Mesendoderm (in vitro differentiated cells): ENCODE measurements at regions not wholly inside any gene's neighbourhood (a gene's known extent, or its start where the extent isn't known, plus 50 kb on each side); places are given as distances from the start of the nearest gene placed in this dataset.

Experiments used
- DNase-seq: peaks from one replicate; pipeline ENCODE4 v3.0.0; 2013
- H2AK5ac ChIP-seq: 2 replicates; pipeline ENCODE4 v1.6.1; 2013; ENCODE audit warnings: low read length, inconsistent platforms
- H2BK120ac ChIP-seq: 2 replicates; pipeline ENCODE4 v1.6.1; 2013; ENCODE audit warnings: low read depth, mild to moderate bottlenecking, low read length, moderate library complexity, mixed read lengths
- H2BK15ac ChIP-seq: replicated peaks from 2 replicates; pipeline ENCODE4 v1.6.1; 2013; ENCODE audit warnings: low read depth, mild to moderate bottlenecking, moderate library complexity
- H2BK5ac ChIP-seq: 2 replicates; pipeline ENCODE4 v1.6.1; 2013; ENCODE audit warnings: low read length, inconsistent platforms
- H3K18ac ChIP-seq: 2 replicates; pipeline ENCODE4 v1.6.1; 2013; ENCODE audit warnings: mild to moderate bottlenecking, low read length, mixed read lengths
- H3K23ac ChIP-seq: one replicate; pipeline ENCODE4 v1.6.1; 2013; ENCODE audit warnings: low read length
- H3K27ac ChIP-seq: 2 replicates; pipeline ENCODE4 v1.5.1; 2013; ENCODE audit warnings: low read depth, mild to moderate bottlenecking, inconsistent platforms, low read length, moderate library complexity
- H3K27me3 ChIP-seq: 2 replicates; pipeline ENCODE4 v1.6.1; 2013; ENCODE audit warnings: low read length, control low read depth, mild to moderate bottlenecking, inconsistent platforms; ENCODE audit not compliant: insufficient read depth, poor library complexity
- H3K36me3 ChIP-seq: 2 replicates; pipeline ENCODE4 v1.6.1; 2013; ENCODE audit warnings: low read length, inconsistent platforms; ENCODE audit not compliant: control insufficient read depth, insufficient read depth
- H3K4ac ChIP-seq: one replicate; pipeline ENCODE4 v1.6.1; 2013; ENCODE audit warnings: low read depth, mild to moderate bottlenecking, low read length, moderate library complexity
- H3K4me1 ChIP-seq: 2 replicates; pipeline ENCODE4 v1.6.1; 2013; ENCODE audit warnings: low read depth, low read length, inconsistent platforms; ENCODE audit not compliant: control insufficient read depth
- H3K4me2 ChIP-seq: 2 replicates; pipeline ENCODE4 v1.6.1; 2013; ENCODE audit warnings: low read length
- H3K4me3 ChIP-seq: 2 replicates; pipeline ENCODE4 v1.5.1; 2013; ENCODE audit warnings: mild to moderate bottlenecking, low read length
- H3K56ac ChIP-seq: one replicate; pipeline ENCODE4 v1.6.1; 2013; ENCODE audit warnings: low read length
- H3K79me1 ChIP-seq: 2 replicates; pipeline ENCODE4 v1.6.1; 2013; ENCODE audit warnings: low read length, inconsistent platforms
- H3K79me2 ChIP-seq: 2 replicates; pipeline ENCODE4 v1.6.1; 2013; ENCODE audit warnings: mild to moderate bottlenecking, low read length; ENCODE audit not compliant: control insufficient read depth, insufficient read depth
- H3K9ac ChIP-seq: 2 replicates; pipeline ENCODE4 v1.6.1; 2013; ENCODE audit warnings: low read length, inconsistent platforms
- H4K5ac ChIP-seq: one replicate; pipeline ENCODE4 v1.6.1; 2013; ENCODE audit warnings: low read length
- H4K8ac ChIP-seq: one replicate; pipeline ENCODE4 v1.6.1; 2013; ENCODE audit warnings: low read depth, mild to moderate bottlenecking, control low read depth, low read length, moderate library complexity
- WGBS: extraction: QIAGEN DNeasy Blood & Tissue Kit; methylation state at CpG from one replicate; pipeline ENCODE4 v1.1.7; 2013; ENCODE audit warnings: low lambda C conversion rate, missing lambda C conversion rate; ENCODE audit not compliant: insufficient coverage; ENCODE audit errors: extremely low coverage; 5-methylcytosine and 5-hydroxymethylcytosine counted together

- Histone ChIP-seq H3K79me2 (no peaks in the 10 kb centered on the region), H3K18ac (no peak overlapping the region), H3K4me2 (no peak overlapping the region), H3K9ac (no peak overlapping the region), H4K5ac (no peak overlapping the region), H3K4ac (no peak overlapping the region), H4K8ac (no peak overlapping the region), H2AK5ac (no peak overlapping the region), H2BK5ac (no peak overlapping the region), H3K36me3 (no peaks in the 10 kb centered on the region), H3K4me3 (no peak overlapping the region), H3K27me3 (no peaks in the 10 kb centered on the region), H3K27ac (no peak overlapping the region), H3K56ac (no peak overlapping the region), H3K4me1 (no peaks in the 10 kb centered on the region), H3K79me1 (no peaks in the 10 kb centered on the region), H2BK15ac (no peak overlapping the region), H2BK120ac (no peak overlapping the region), H3K23ac (no peak overlapping the region)
- no CpG with 5 or more reads among the region's 7 CpGs for WGBS
- DNase-seq, result no peak
These were observed 95.4 kb upstream of the DOK5 start for GRCh38 chr20:54379893-54380584.

- Histone ChIP-seq H3K4me3 (no peak overlapping the region), H3K4me2 (no peak overlapping the region), H2BK15ac (no peak overlapping the region), H3K36me3 (no peaks in the 10 kb centered on the region), H3K27me3 (no peaks in the 10 kb centered on the region), H3K9ac (no peak overlapping the region), H3K79me2 (no peaks in the 10 kb centered on the region), H3K4me1 (no peaks in the 10 kb centered on the region), H4K8ac (no peak overlapping the region), H4K5ac (no peak overlapping the region), H3K4ac (no peak overlapping the region), H3K79me1 (no peaks in the 10 kb centered on the region), H2AK5ac (no peak overlapping the region), H3K18ac (no peak overlapping the region), H2BK120ac (no peak overlapping the region), H3K56ac (no peak overlapping the region), H3K27ac (no peak overlapping the region), H2BK5ac (no peak overlapping the region), H3K23ac (no peak overlapping the region)
- no peak for DNase-seq
- WGBS, result no CpG with 5 or more reads among the region's 3 CpGs
These were observed 93.0 kb upstream of the DOK5 start for GRCh38 chr20:54382419-54382818.

GRCh38 chr20:54385746-54386145 is 89.6 kb upstream of the DOK5 start:
- no peak overlapping the region for H3K23ac ChIP-seq
- H3K79me1 ChIP-seq, result no peaks in the 10 kb centered on the region
- H2BK5ac ChIP-seq, result no peak overlapping the region
- no peak overlapping the region for H2BK15ac ChIP-seq
- H3K4me3 ChIP-seq, result no peak overlapping the region
- no peak overlapping the region for H4K5ac ChIP-seq
- H4K8ac ChIP-seq, result no peak overlapping the region
- H3K27me3 ChIP-seq, result no peaks in the 10 kb centered on the region
- no peak overlapping the region for H3K9ac ChIP-seq
- H3K4me2 ChIP-seq, result no peak overlapping the region
- peak; percentile 9 for DNase-seq
- H2BK120ac ChIP-seq, result no peak overlapping the region
- no peak overlapping the region for H3K27ac ChIP-seq
- H3K56ac ChIP-seq, result no peak overlapping the region
- H3K4me1 ChIP-seq, result no peaks in the 10 kb centered on the region
- H3K36me3 ChIP-seq, result no peaks in the 10 kb centered on the region
- H2AK5ac ChIP-seq, result no peak overlapping the region
- no peaks in the 10 kb centered on the region for H3K79me2 ChIP-seq
- WGBS, result no CpG with 5 or more reads among the region's 8 CpGs
- H3K4ac ChIP-seq, result no peak overlapping the region
- H3K18ac ChIP-seq, result peak overlapping the region; percentile 28

- no peak overlapping the region for H2BK120ac ChIP-seq
- no peak overlapping the region for H3K23ac ChIP-seq
- WGBS, result no CpG with 5 or more reads among the region's 9 CpGs
- DNase-seq, result no peak
- no peaks in the 10 kb centered on the region for H3K79me2 ChIP-seq
- no peak overlapping the region for H3K4me3 ChIP-seq
- H3K56ac ChIP-seq, result no peak overlapping the region
- H2BK15ac ChIP-seq, result no peak overlapping the region
- no peak overlapping the region for H3K4me2 ChIP-seq
- no peak overlapping the region for H3K4ac ChIP-seq
- no peaks in the 10 kb centered on the region for H3K27me3 ChIP-seq
- no peak overlapping the region for H3K27ac ChIP-seq
- no peak overlapping the region for H3K18ac ChIP-seq
- H3K36me3 ChIP-seq, result no peaks in the 10 kb centered on the region
- no peak overlapping the region for H2AK5ac ChIP-seq
- no peaks in the 10 kb centered on the region for H3K79me1 ChIP-seq
- H3K4me1 ChIP-seq, result no peaks in the 10 kb centered on the region
- no peak overlapping the region for H4K8ac ChIP-seq
- H4K5ac ChIP-seq, result no peak overlapping the region
- no peak overlapping the region for H2BK5ac ChIP-seq
- no peak overlapping the region for H3K9ac ChIP-seq
These were observed 85.7 kb upstream of the DOK5 start for GRCh38 chr20:54389596-54390280.

- Histone ChIP-seq H3K18ac (no peak overlapping the region), H3K79me1 (no peaks in the 10 kb centered on the region), H2BK5ac (no peak overlapping the region), H3K9ac (no peak overlapping the region), H2AK5ac (no peak overlapping the region), H3K27ac (no peak overlapping the region), H3K4me3 (no peak overlapping the region), H3K56ac (no peak overlapping the region), H3K4ac (no peak overlapping the region), H2BK120ac (no peak overlapping the region), H3K27me3 (no peaks in the 10 kb centered on the region), H3K79me2 (no peaks in the 10 kb centered on the region), H3K23ac (no peak overlapping the region), H4K5ac (no peak overlapping the region), H2BK15ac (no peak overlapping the region), H4K8ac (no peak overlapping the region), H3K4me2 (no peak overlapping the region), H3K4me1 (no peaks in the 10 kb centered on the region), H3K36me3 (no peaks in the 10 kb centered on the region)
- WGBS, result no CpG with 5 or more reads among the region's 3 CpGs
- DNase-seq, result peak; percentile 27
These were observed 77.9 kb upstream of the DOK5 start for GRCh38 chr20:54397292-54398140.
